ENCODE measurements at regions not wholly inside any gene's neighbourhood (a gene's known extent, or its start where the extent isn't known, plus 50 kb on each side); places are given as distances from the start of the nearest gene placed in this dataset.

- TF ChIP-seq CTCF (IDR thresholded peaks at IDR 0.05; ENCODE audit: low read depth, low read length, missing input control) (no peak), ZBTB33 (IDR thresholded peaks at IDR 0.05) (no peak), TAF1 (conservative IDR thresholded peaks at IDR 0.05) (no peak), YY1 (IDR thresholded peaks at IDR 0.05) (no peak), JUND (IDR thresholded peaks at IDR 0.05) (no peak), SP1 (IDR thresholded peaks at IDR 0.05) (no peak), RAD21 (IDR thresholded peaks at IDR 0.05) (no peak), REST (IDR thresholded peaks at IDR 0.05) (no peak)
Measured at GRCh38 chr18:24819141-24819890, 358.9 kb downstream of the HRH4 start.

All from liver (tissue), 3 donors.